Body of pancreas (tissue), 4 donors: ENCODE measurements at regions not wholly inside any gene's neighbourhood (a gene's known extent, or its start where the extent isn't known, plus 50 kb on each side); places are given as distances from the start of the nearest gene placed in this dataset.

Experiments used
- CTCF ChIP-seq, 7 experiments: fragments of 450-650 bp in 4 of 7; fragments of 200-600 bp in 3 of 7; sonication (generic) in 3 of 7; IDR thresholded peaks; one replicate each; pipeline ENCODE4 v1.5.1; 2016 to 2019; ENCODE audit warnings: antibody characterized with exemption in 7 of 7
- POLR2A ChIP-seq, 3 donors: fragments of 450-650 bp; IDR thresholded peaks; one replicate each; pipeline ENCODE4 v1.6.1; 2016; ENCODE audit warnings: antibody characterized with exemption in 3 of 3, mild to moderate bottlenecking in 2 of 3

DNA sequence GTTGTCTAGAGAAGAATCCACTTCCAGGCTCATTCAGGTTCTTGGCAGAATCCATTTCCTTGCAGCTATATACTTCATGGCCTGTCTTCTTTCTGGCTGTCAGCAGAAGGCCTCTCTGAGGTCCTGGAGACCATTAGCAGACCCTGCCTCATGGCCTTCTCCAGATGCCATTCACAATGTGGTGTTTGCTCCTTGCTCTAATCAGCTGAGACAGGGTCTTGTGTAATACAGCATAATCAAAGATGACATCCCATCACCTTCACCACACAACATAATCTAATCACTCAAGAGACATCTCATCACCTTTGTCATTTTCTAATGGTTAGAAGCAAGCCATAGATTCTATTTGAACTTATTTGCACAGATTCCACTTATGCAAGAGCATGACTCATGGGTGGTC, 403.9 kb upstream of the LRRC7 start:
- TF ChIP-seq POLR2A (IDR thresholded peaks at IDR 0.05) (no peak), CTCF (IDR thresholded peaks at IDR 0.05) (no peak)
